ENCODE measurements at regions not wholly inside any gene's neighbourhood (a gene's known extent, or its start where the extent isn't known, plus 50 kb on each side); places are given as distances from the start of the nearest gene placed in this dataset.

DNA sequence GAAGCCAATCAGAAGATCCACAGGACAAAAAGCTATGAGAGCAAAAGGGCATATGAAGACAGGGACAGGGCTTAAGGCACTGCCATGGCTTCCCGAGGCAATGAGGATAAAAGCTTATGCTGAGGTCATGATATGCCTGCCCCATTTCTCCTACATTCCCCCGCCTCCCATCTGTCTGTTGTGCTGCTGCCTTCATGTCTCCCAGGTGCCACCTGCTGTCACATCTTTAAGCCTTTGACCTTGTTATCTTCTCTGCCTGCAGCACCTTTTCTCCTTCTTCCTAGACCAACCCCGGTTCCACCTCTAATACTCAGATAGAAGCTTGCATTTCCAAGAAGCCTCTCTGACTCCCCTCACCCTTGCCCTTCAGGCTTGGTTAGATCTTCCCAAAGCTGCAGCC lies 213.8 kb downstream of the ARRDC4 start:
- Mint-ChIP-seq H3K4me3 (no peak overlapping the region), H3K27ac (no peak overlapping the region), H3K27me3 (peaks cover 16 to 40% (median 30%) of the 10 kb centered on the region in 5 donors), H3K9me3 (no peaks in the 10 kb centered on the region), H3K36me3 (no peaks in the 10 kb centered on the region), H3K4me1 (peaks cover 4 to 13% (median 11%) of the 10 kb centered on the region in 7 donors)
- H3K27ac ChIP-seq (ENCODE audit: low read depth, low read length), result no peak overlapping the region
- ChIA-PET POLR2A (no interaction called here), CTCF (no interaction called here)
- ATAC-seq, result no peak
- intact Hi-C loops (cut with micrococcal nuclease), result no loop called here
- H3K9me3 ChIP-seq (ENCODE audit: control insufficient read depth in 2 of 3, low read length in 3 of 3), result no peaks in the 10 kb centered on the region
- H3K36me3 ChIP-seq (ENCODE audit: control insufficient read depth in 2 of 3, insufficient read depth in 3 of 3, low read length in 3 of 3), result no peaks in the 10 kb centered on the region
- no peak for DNase-seq
- no peaks in the 10 kb centered on the region for H3K4me1 ChIP-seq (ENCODE audit: control insufficient read depth in 2 of 2, insufficient read depth in 2 of 2, low read length in 2 of 2)
- no peak overlapping the region for H3K4me3 ChIP-seq (ENCODE audit: low read length)
- H3K27me3 ChIP-seq (ENCODE audit: control insufficient read depth in 2 of 2, insufficient read depth in 2 of 2, low read length in 2 of 2), result no peaks in the 10 kb centered on the region

DNA sequence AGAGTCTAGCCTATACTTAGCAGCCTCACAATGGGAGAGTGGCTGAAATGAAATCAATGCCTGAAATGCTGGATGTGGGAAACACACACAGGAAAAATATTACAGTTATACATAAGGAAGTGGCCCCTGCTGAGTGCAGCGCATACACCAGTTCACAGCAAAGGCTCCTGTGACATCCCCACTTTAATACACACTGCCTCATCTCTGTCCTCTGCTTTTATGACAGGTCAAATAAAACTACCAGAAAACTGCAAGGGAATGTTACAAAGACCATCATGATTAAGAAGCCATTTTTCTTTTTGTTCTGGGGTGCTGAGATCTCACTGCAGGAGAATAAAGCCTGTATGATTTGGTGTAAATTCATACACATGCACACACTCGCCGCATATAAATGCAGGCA lies 214.3 kb downstream of the ARRDC4 start:
- Mint-ChIP-seq H3K27me3 (peaks cover 21 to 41% (median 35%) of the 10 kb centered on the region in 5 donors), H3K4me3 (no peak overlapping the region), H3K36me3 (no peaks in the 10 kb centered on the region), H3K9me3 (no peaks in the 10 kb centered on the region), H3K27ac (no peak overlapping the region), H3K4me1 (peaks cover 4 to 13% (median 11%) of the 10 kb centered on the region in 7 donors)
- no peaks in the 10 kb centered on the region for H3K4me1 ChIP-seq (ENCODE audit: control insufficient read depth in 2 of 2, insufficient read depth in 2 of 2, low read length in 2 of 2)
- H3K4me3 ChIP-seq (ENCODE audit: low read length), result no peak overlapping the region
- no peaks in the 10 kb centered on the region for H3K9me3 ChIP-seq (ENCODE audit: control insufficient read depth in 2 of 3, low read length in 3 of 3)
- H3K36me3 ChIP-seq (ENCODE audit: control insufficient read depth in 2 of 3, insufficient read depth in 3 of 3, low read length in 3 of 3), result no peaks in the 10 kb centered on the region
- H3K27ac ChIP-seq (ENCODE audit: low read depth, low read length), result no peak overlapping the region
- ChIA-PET POLR2A (no interaction called here), CTCF (no interaction called here)
- ATAC-seq (no peak), DNase-seq (no peak)
- no peaks in the 10 kb centered on the region for H3K27me3 ChIP-seq (ENCODE audit: control insufficient read depth in 2 of 2, insufficient read depth in 2 of 2, low read length in 2 of 2)
- intact Hi-C loops (cut with micrococcal nuclease), result no loop called here

DNA sequence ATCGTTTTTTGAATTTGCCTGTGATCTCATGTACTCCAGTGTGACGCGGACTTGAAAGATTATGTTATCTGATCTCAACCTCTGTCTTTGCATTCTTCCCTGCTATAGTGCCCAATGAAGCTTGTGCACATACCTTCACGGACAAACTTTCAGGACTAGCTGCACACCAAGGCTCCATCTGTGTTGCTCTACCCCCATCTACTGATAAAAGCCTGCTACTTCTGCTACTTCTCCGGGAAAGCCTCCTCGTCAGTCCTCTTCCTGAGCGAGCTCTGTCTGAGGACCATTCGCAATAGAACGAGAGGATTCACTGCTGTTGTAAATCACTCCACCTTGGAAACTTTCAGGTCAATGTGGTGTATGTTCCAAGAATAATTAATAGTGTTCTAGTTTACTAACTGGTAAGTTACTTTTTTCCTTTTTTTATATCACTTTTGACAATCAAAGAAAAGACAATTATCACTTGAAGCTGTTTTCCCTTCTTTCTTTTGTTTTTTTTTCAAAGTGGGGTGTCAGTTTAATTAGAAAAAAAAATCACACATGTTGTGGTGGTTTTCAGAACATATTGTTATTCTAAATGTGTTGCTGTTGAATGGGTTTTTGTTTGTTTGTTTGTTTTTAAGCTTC lies 217.6 kb downstream of the ARRDC4 start:
- peak; percentile 74 for ATAC-seq
- Histone ChIP-seq H3K4me1 (ENCODE audit: control insufficient read depth in 2 of 2, insufficient read depth in 2 of 2, low read length in 2 of 2) (no peaks in the 10 kb centered on the region), H3K4me3 (ENCODE audit: low read length) (no peak overlapping the region), H3K27me3 (ENCODE audit: control insufficient read depth in 2 of 2, insufficient read depth in 2 of 2, low read length in 2 of 2) (no peaks in the 10 kb centered on the region), H3K36me3 (ENCODE audit: control insufficient read depth in 2 of 3, insufficient read depth in 3 of 3, low read length in 3 of 3) (no peaks in the 10 kb centered on the region), H3K9me3 (ENCODE audit: control insufficient read depth in 2 of 3, low read length in 3 of 3) (no peaks in the 10 kb centered on the region), H3K27ac (ENCODE audit: low read depth, low read length) (no peak overlapping the region)
- H3K36me3 Mint-ChIP-seq, result no peaks in the 10 kb centered on the region
- CTCF ChIA-PET, result interaction anchor here (0.7 to 1.6 kb wide), 5 partner anchors 35 to 270 kb away, joined by 3 to 10 read pairs (median 3); no protein-coding TSS in a partner anchor
- DNase-seq, result peak in 8 of 9 donors; percentile 11 to 46 (median 38)
- POLR2A ChIA-PET, result no interaction called here
- H3K27ac Mint-ChIP-seq, result no peak overlapping the region
- H3K4me1 Mint-ChIP-seq, result peaks cover 4 to 13% (median 11%) of the 10 kb centered on the region in 7 donors
- intact Hi-C loops (cut with micrococcal nuclease), result loop anchor here (1.0 kb wide), 4 partner anchors 93 to 274 kb away; partner anchors contain the start of gene ARRDC4 (in 1 of the 2)
- peaks cover 39 to 53% (median 48%) of the 10 kb centered on the region in 5 donors for H3K27me3 Mint-ChIP-seq
- H3K4me3 Mint-ChIP-seq, result peak overlapping the region in 4 of 10 donors; percentile 3 to 67 (median 4)
- no peaks in the 10 kb centered on the region for H3K9me3 Mint-ChIP-seq

DNA sequence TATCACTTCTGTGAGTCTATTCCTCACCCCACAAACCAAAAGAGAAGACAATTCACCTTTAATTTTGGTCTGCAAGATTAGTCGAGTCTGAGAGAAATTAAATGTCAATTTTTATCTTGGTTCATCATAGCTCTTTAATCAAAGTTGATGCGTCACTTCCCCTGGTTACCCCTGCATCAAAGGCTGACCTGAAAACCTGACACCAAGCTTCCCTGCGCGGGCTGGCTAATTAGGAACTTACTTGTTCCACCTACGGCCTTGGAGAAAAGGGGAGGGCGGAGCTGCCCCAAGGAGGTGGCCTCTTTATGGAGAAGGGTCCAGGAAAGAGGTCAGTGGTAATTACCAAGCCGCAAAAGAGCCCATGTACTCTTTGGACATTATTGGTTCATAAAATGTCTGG lies 218.4 kb downstream of the ARRDC4 start:
- no peaks in the 10 kb centered on the region for H3K9me3 ChIP-seq (ENCODE audit: control insufficient read depth in 2 of 3, low read length in 3 of 3)
- no peak overlapping the region for H3K4me3 ChIP-seq (ENCODE audit: low read length)
- H3K36me3 ChIP-seq (ENCODE audit: control insufficient read depth in 2 of 3, insufficient read depth in 3 of 3, low read length in 3 of 3), result no peaks in the 10 kb centered on the region
- H3K27me3 ChIP-seq (ENCODE audit: control insufficient read depth in 2 of 2, insufficient read depth in 2 of 2, low read length in 2 of 2), result no peaks in the 10 kb centered on the region
- POLR2A ChIA-PET, result no interaction called here
- no peaks in the 10 kb centered on the region for H3K4me1 ChIP-seq (ENCODE audit: control insufficient read depth in 2 of 2, insufficient read depth in 2 of 2, low read length in 2 of 2)
- Mint-ChIP-seq H3K4me3 (no peak overlapping the region), H3K36me3 (no peaks in the 10 kb centered on the region), H3K4me1 (peaks cover 4 to 13% (median 11%) of the 10 kb centered on the region in 7 donors), H3K9me3 (no peaks in the 10 kb centered on the region), H3K27me3 (peaks cover 39 to 53% (median 51%) of the 10 kb centered on the region in 5 donors), H3K27ac (no peak overlapping the region)
- CTCF ChIA-PET, result interaction anchor here (1.5 to 1.6 kb wide), 2 partner anchors 268 to 271 kb away, joined by 3 to 10 read pairs; no protein-coding TSS in a partner anchor
- H3K27ac ChIP-seq (ENCODE audit: low read depth, low read length), result no peak overlapping the region
- ATAC-seq (no peak), DNase-seq (no peak)
- intact Hi-C loops (cut with micrococcal nuclease), result loop anchor here (1.0 kb wide), 4 partner anchors 94 to 275 kb away; partner anchors contain the start of gene ARRDC4 (in 1 of the 2)

DNA sequence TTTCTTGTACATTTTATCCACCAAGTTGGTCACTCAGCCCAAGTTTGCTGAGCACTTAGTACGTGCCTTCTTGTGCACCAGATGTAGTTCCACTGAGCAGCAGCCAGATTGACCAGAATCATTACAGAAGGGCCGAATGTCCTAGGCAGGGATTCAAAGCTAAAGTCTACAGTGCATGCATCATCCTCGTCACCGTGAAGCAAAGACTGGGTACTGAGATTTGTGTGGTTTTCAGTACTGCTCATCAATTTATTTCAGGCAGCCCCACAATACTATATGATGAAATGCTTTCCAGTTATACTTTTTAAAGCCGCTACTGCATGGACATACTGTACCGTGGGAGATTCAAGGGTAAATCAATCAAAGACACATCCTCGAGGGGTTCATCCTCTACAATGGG lies 227.0 kb downstream of the ARRDC4 start:
- H3K27me3 Mint-ChIP-seq, result peaks cover 10 to 27% (median 19%) of the 10 kb centered on the region in 5 donors
- peaks cover 0 to 3% (median 0%) of the 10 kb centered on the region in 11 donors for H3K9me3 Mint-ChIP-seq
- ATAC-seq (no peak), DNase-seq (no peak)
- Histone ChIP-seq H3K36me3 (ENCODE audit: control insufficient read depth in 2 of 3, insufficient read depth in 3 of 3, low read length in 3 of 3) (no peaks in the 10 kb centered on the region), H3K27ac (ENCODE audit: low read depth, low read length) (no peak overlapping the region), H3K27me3 (ENCODE audit: control insufficient read depth in 2 of 2, insufficient read depth in 2 of 2, low read length in 2 of 2) (no peaks in the 10 kb centered on the region), H3K4me3 (ENCODE audit: low read length) (no peak overlapping the region), H3K9me3 (ENCODE audit: control insufficient read depth in 2 of 3, low read length in 3 of 3) (no peaks in the 10 kb centered on the region), H3K4me1 (ENCODE audit: control insufficient read depth in 2 of 2, insufficient read depth in 2 of 2, low read length in 2 of 2) (no peaks in the 10 kb centered on the region)
- intact Hi-C loops (cut with micrococcal nuclease), result no loop called here
- no peaks in the 10 kb centered on the region for H3K4me1 Mint-ChIP-seq
- CTCF ChIA-PET, result no interaction called here
- no peak overlapping the region for H3K4me3 Mint-ChIP-seq
- POLR2A ChIA-PET, result no interaction called here
- H3K36me3 Mint-ChIP-seq, result no peaks in the 10 kb centered on the region
- no peak overlapping the region for H3K27ac Mint-ChIP-seq

DNA sequence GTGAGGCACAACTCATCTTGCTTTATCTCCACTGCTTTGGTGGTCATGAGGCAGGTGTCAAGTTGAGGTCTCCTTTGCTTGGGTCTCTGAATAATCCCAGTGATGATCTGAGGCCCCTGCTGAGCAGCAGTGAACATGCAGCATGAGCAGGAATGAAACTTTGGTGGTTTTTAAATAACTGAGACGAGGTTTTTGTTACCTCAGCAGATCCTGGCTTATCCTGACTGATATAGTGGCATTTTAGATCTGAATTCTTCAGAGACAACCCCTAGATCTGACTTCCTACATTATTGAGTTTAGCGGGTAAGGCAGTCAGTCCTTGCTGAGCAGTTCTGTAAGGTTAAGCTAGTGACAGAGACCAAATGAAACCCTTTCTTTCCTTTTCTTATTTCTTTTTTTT lies 230.4 kb downstream of the ARRDC4 start:
- H3K4me3 ChIP-seq (ENCODE audit: low read length), result no peak overlapping the region
- Mint-ChIP-seq H3K27ac (no peak overlapping the region), H3K36me3 (no peaks in the 10 kb centered on the region), H3K9me3 (peaks cover 0 to 3% (median 0%) of the 10 kb centered on the region in 11 donors), H3K27me3 (peaks cover 2 to 38% (median 19%) of the 10 kb centered on the region in 5 donors), H3K4me3 (no peak overlapping the region), H3K4me1 (no peaks in the 10 kb centered on the region)
- no peaks in the 10 kb centered on the region for H3K27me3 ChIP-seq (ENCODE audit: control insufficient read depth in 2 of 2, insufficient read depth in 2 of 2, low read length in 2 of 2)
- ATAC-seq, result no peak
- H3K9me3 ChIP-seq (ENCODE audit: control insufficient read depth in 2 of 3, low read length in 3 of 3), result no peaks in the 10 kb centered on the region
- intact Hi-C loops (cut with micrococcal nuclease), result no loop called here
- no peaks in the 10 kb centered on the region for H3K4me1 ChIP-seq (ENCODE audit: control insufficient read depth in 2 of 2, insufficient read depth in 2 of 2, low read length in 2 of 2)
- ChIA-PET CTCF (no interaction called here), POLR2A (no interaction called here)
- no peaks in the 10 kb centered on the region for H3K36me3 ChIP-seq (ENCODE audit: control insufficient read depth in 2 of 3, insufficient read depth in 3 of 3, low read length in 3 of 3)
- no peak for DNase-seq
- no peak overlapping the region for H3K27ac ChIP-seq (ENCODE audit: low read depth, low read length)

DNA sequence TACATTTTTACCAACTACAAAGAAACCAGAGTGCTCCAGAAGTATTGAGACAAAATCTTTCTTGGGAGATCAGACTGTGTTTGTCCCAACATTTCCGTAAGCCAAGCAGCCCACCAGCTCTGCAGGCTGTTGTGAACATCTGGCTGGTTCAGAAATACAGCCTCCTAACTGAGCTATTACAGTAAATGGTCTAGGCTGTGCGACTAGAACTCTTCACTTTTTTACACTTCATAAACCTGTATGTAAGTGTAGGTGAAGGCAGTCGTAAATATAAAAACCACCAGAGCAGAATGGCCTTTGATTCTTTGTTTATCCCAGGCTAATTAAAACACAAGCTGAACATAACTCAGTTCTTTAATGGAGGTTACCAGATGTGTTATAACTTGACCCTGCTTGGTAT lies 235.3 kb downstream of the ARRDC4 start:
- peaks cover 0 to 1% (median 0%) of the 10 kb centered on the region in 11 donors for H3K9me3 Mint-ChIP-seq
- H3K36me3 Mint-ChIP-seq, result no peaks in the 10 kb centered on the region

More for the DNA sequence above, 235.3 kb downstream of the ARRDC4 start:
- Mint-ChIP-seq H3K27ac (no peak overlapping the region), H3K4me1 (no peaks in the 10 kb centered on the region), H3K27me3 (peaks cover 2 to 46% (median 24%) of the 10 kb centered on the region in 5 donors), H3K4me3 (no peak overlapping the region)
- ChIA-PET POLR2A (no interaction called here), CTCF (interaction anchor here (0.6 kb wide), 1 partner anchor 11 kb away, joined by 3 read pairs; no protein-coding TSS in a partner anchor)
- Histone ChIP-seq H3K4me3 (ENCODE audit: low read length) (no peak overlapping the region), H3K36me3 (ENCODE audit: control insufficient read depth in 2 of 3, insufficient read depth in 3 of 3, low read length in 3 of 3) (no peaks in the 10 kb centered on the region), H3K27ac (ENCODE audit: low read depth, low read length) (no peak overlapping the region), H3K9me3 (ENCODE audit: control insufficient read depth in 2 of 3, low read length in 3 of 3) (no peaks in the 10 kb centered on the region), H3K4me1 (ENCODE audit: control insufficient read depth in 2 of 2, insufficient read depth in 2 of 2, low read length in 2 of 2) (no peaks in the 10 kb centered on the region), H3K27me3 (ENCODE audit: control insufficient read depth in 2 of 2, insufficient read depth in 2 of 2, low read length in 2 of 2) (no peaks in the 10 kb centered on the region)
- ATAC-seq (no peak), DNase-seq (no peak)
- intact Hi-C loops (cut with micrococcal nuclease), result no loop called here
